LHCN-M2 (cell line): ENCODE measurements at regions not wholly inside any gene's neighbourhood (a gene's known extent, or its start where the extent isn't known, plus 50 kb on each side); places are given as distances from the start of the nearest gene placed in this dataset.

Experiments
- DNase-seq: peaks from one replicate; pipeline ENCODE4 v3.0.0-alpha.2; 2012; ENCODE audit warnings: low read depth

GRCh38 chr19:27792576-27793127 is 1420.3 kb downstream of the UQCRFS1 start:
- DNase-seq, result no peak

- no peak for DNase-seq
Measured at GRCh38 chr19:27780367-27781075, 1432.4 kb downstream of the UQCRFS1 start.

GRCh38 chr19:27779954-27780353 is 1433.0 kb downstream of the UQCRFS1 start:
- DNase-seq, result no peak

GRCh38 chr19:27777726-27778125 is 1435.2 kb downstream of the UQCRFS1 start:
- DNase-seq, result no peak

GRCh38 chr19:27777242-27777641 is 1435.7 kb downstream of the UQCRFS1 start:
- no peak for DNase-seq

GRCh38 chr19:27776524-27776923 is 1436.4 kb downstream of the UQCRFS1 start:
- no peak for DNase-seq

GRCh38 chr19:27776020-27776419 is 1436.9 kb downstream of the UQCRFS1 start:
- DNase-seq, result peak; percentile 42

GRCh38 chr19:27775395-27775794 is 1437.6 kb downstream of the UQCRFS1 start:
- no peak for DNase-seq

GRCh38 chr19:27774827-27775226 is 1438.1 kb downstream of the UQCRFS1 start:
- peak; percentile 27 for DNase-seq

GRCh38 chr19:27774337-27774736 is 1438.6 kb downstream of the UQCRFS1 start:
- no peak for DNase-seq

- DNase-seq, result no peak
Measured at GRCh38 chr19:27773318-27774094, 1439.4 kb downstream of the UQCRFS1 start.

- DNase-seq, result no peak
Measured at GRCh38 chr19:27772059-27772458, 1440.9 kb downstream of the UQCRFS1 start.

GRCh38 chr19:27770095-27770494 is 1442.9 kb downstream of the UQCRFS1 start:
- no peak for DNase-seq

GRCh38 chr19:27767234-27767633 is 1445.7 kb downstream of the UQCRFS1 start:
- no peak for DNase-seq

GRCh38 chr19:27765912-27766725 is 1446.8 kb downstream of the UQCRFS1 start:
- DNase-seq, result no peak

GRCh38 chr19:27765397-27765796 is 1447.6 kb downstream of the UQCRFS1 start:
- no peak for DNase-seq

- no peak for DNase-seq
Measured at GRCh38 chr19:27764186-27764804, 1448.7 kb downstream of the UQCRFS1 start.

- DNase-seq, result no peak
Measured at GRCh38 chr19:27762933-27763332, 1450.0 kb downstream of the UQCRFS1 start.

GRCh38 chr19:27759896-27760295 is 1453.1 kb downstream of the UQCRFS1 start:
- DNase-seq, result no peak

GRCh38 chr19:27758626-27759505 is 1454.1 kb downstream of the UQCRFS1 start:
- no peak for DNase-seq
